Neural cell (in vitro differentiated cells): ENCODE measurements at regions not wholly inside any gene's neighbourhood (a gene's known extent, or its start where the extent isn't known, plus 50 kb on each side); places are given as distances from the start of the nearest gene placed in this dataset.
"Not testable (repeated sequence)": the region's sequence is repeated elsewhere in the genome, so short reads cannot be mapped to it uniquely, and the experiment has no call there.

Experiments used
- CTCF ChIP-seq: fragments of 450-650 bp; IDR thresholded peaks from 2 replicates; pipeline ENCODE4 v1.5.1; 2014; ENCODE audit warnings: antibody characterized with exemption, mild to moderate bottlenecking, moderate library complexity; ENCODE audit not compliant: poor library complexity, severe bottlenecking
- EP300 ChIP-seq: fragments of 450-650 bp; conservative IDR thresholded peaks from 2 replicates; pipeline ENCODE4 v1.6.1; 2014; ENCODE audit warnings: antibody characterized with exemption, mild to moderate bottlenecking, moderate library complexity; ENCODE audit not compliant: poor library complexity, severe bottlenecking
- POLR2AphosphoS5 ChIP-seq: IDR thresholded peaks from 2 replicates; pipeline ENCODE4 v1.6.1; 2012
- RAD21 ChIP-seq: fragments of 450-650 bp; conservative IDR thresholded peaks from 2 replicates; pipeline ENCODE4 v1.6.1; 2014; ENCODE audit warnings: antibody characterized with exemption, mild to moderate bottlenecking, moderate library complexity
- REST ChIP-seq: IDR thresholded peaks from 2 replicates; pipeline ENCODE4 v1.6.1; 2012; ENCODE audit warnings: borderline replicate concordance
- SMC3 ChIP-seq: fragments of 450-650 bp; conservative IDR thresholded peaks from 2 replicates; pipeline ENCODE4 v1.6.1; 2014; ENCODE audit warnings: antibody characterized with exemption, mild to moderate bottlenecking, moderate library complexity; ENCODE audit not compliant: poor library complexity
- TAF1 ChIP-seq: IDR thresholded peaks from 2 replicates; pipeline ENCODE4 v1.6.1; 2012; ENCODE audit warnings: low read depth

GRCh38 chr6:115502432-115502831 is 558.3 kb downstream of the FRK start:
- TF ChIP-seq SMC3, CTCF, RAD21, POLR2AphosphoS5, EP300, REST, TAF1: not testable (repeated sequence)
